Gastroesophageal sphincter (tissue), 4 donors: ENCODE measurements at regions not wholly inside any gene's neighbourhood (a gene's known extent, or its start where the extent isn't known, plus 50 kb on each side); places are given as distances from the start of the nearest gene placed in this dataset.

Experiments used
- ATAC-seq: fragments of 150-250 bp; one replicate; pipeline ENCODE4 v1.9.1; 2016; ENCODE audit warnings: mild to moderate bottlenecking, moderate library complexity
- H3K27ac ChIP-seq, 4 donors: fragments of 200-600 bp; sonication (generic) in 3 of 4; 1 replicate in 3 of 4; 2 replicates in 1 of 4; pipeline ENCODE4 v1.5.1; 2016 to 2019
- H3K27me3 ChIP-seq: fragments of 200-600 bp; sonication (generic); one replicate; pipeline ENCODE4 v1.5.1; 2019
- H3K36me3 ChIP-seq, 2 donors: fragments of 200-600 bp; sonication (generic); one replicate each; pipeline ENCODE4 v1.5.1; 2019; ENCODE audit warnings: control low read depth in 1 of 2
- H3K4me1 ChIP-seq, 3 donors: fragments of 200-600 bp; sonication (generic); 1 replicate in 2 of 3; 2 replicates in 1 of 3; pipeline ENCODE4 v1.5.1; 2016 to 2019; ENCODE audit warnings: control low read depth in 2 of 3
- H3K4me3 ChIP-seq, 2 donors: fragments of 200-600 bp; sonication (generic); one replicate each; pipeline ENCODE4 v1.5.1; 2019; ENCODE audit warnings: mild to moderate bottlenecking in 1 of 2, moderate library complexity in 1 of 2
- H3K9me3 ChIP-seq, 3 donors: fragments of 200-600 bp; sonication (generic); one replicate each; pipeline ENCODE4 v1.5.1; 2017 to 2019; ENCODE audit warnings: control low read depth in 2 of 3
- CTCF ChIP-seq, 4 experiments: fragments of 200-600 bp in 2 of 4; fragments of 450-650 bp in 2 of 4; sonication (generic) in 1 of 4; IDR thresholded peaks; one replicate each; pipeline ENCODE4 v1.5.1; 2017 to 2019; ENCODE audit warnings: antibody characterized with exemption in 4 of 4, mild to moderate bottlenecking in 2 of 4, moderate library complexity in 2 of 4
- EP300 ChIP-seq: sonication (generic); formaldehyde crosslinking; IDR thresholded peaks from one replicate; pipeline ENCODE4 v1.6.1; 2017; ENCODE audit warnings: antibody characterized with exemption, mild to moderate bottlenecking
- POLR2A ChIP-seq, 2 donors: fragments of 450-650 bp; IDR thresholded peaks; one replicate each; pipeline ENCODE4 v1.6.1; 2017; ENCODE audit warnings: antibody characterized with exemption in 2 of 2, mild to moderate bottlenecking in 2 of 2, moderate library complexity in 1 of 2
- POLR2AphosphoS5 ChIP-seq: sonication (generic); formaldehyde crosslinking; IDR thresholded peaks from one replicate; pipeline ENCODE4 v1.6.1; 2017; ENCODE audit warnings: antibody characterized with exemption
- WGBS, 2 donors: methylation state at CpG; one replicate each; pipeline ENCODE4 v1.1.5; 2018; ENCODE audit warnings: low coverage in 1 of 2; 5-methylcytosine and 5-hydroxymethylcytosine counted together

- Histone ChIP-seq H3K27me3 (peaks cover 24% of the 10 kb centered on the region), H3K4me3 (no peak overlapping the region), H3K4me1 (peaks cover 0 to 4% (median 0%) of the 10 kb centered on the region in 3 donors), H3K9me3 (no peaks in the 10 kb centered on the region), H3K36me3 (no peaks in the 10 kb centered on the region), H3K27ac (no peak overlapping the region)
- no peak for ATAC-seq
- WGBS, 2 donors: 84% methylated on average over 6 of the region's 9 CpGs; no CpG with 5 or more reads in 1 of the 2 donors
- TF ChIP-seq CTCF (IDR thresholded peaks at IDR 0.05) (no peak), POLR2AphosphoS5 (no peak), POLR2A (IDR thresholded peaks at IDR 0.05) (no peak), EP300 (no peak)
Observed at GRCh38 chr22:44628835-44629234, 73.2 kb upstream of the PRR5 start.

- ATAC-seq: no peak
- H3K27ac ChIP-seq: no peak overlapping the region
- H3K36me3 ChIP-seq: no peaks in the 10 kb centered on the region
- H3K4me3 ChIP-seq: no peak overlapping the region
- no peaks in the 10 kb centered on the region for H3K9me3 ChIP-seq
- WGBS, 2 donors: 93% methylated on average over 3 of the region's 4 CpGs; no CpG with 5 or more reads in 1 of the 2 donors
- H3K27me3 ChIP-seq: peaks cover 24% of the 10 kb centered on the region
- TF ChIP-seq POLR2AphosphoS5 (no peak), POLR2A (IDR thresholded peaks at IDR 0.05) (no peak), EP300 (no peak), CTCF (IDR thresholded peaks at IDR 0.05) (no peak)
- peaks cover 0 to 4% (median 0%) of the 10 kb centered on the region in 3 donors for H3K4me1 ChIP-seq
Observed at GRCh38 chr22:44628273-44628672, 73.7 kb upstream of the PRR5 start.

GRCh38 chr22:44627521-44628139 is 74.4 kb upstream of the PRR5 start:
- peaks cover 0 to 4% (median 0%) of the 10 kb centered on the region in 3 donors for H3K4me1 ChIP-seq
- no peaks in the 10 kb centered on the region for H3K36me3 ChIP-seq
- peaks cover 24% of the 10 kb centered on the region for H3K27me3 ChIP-seq
- no peak overlapping the region for H3K27ac ChIP-seq
- 56 to 65% methylated on average over 5 to 9 of the region's 19 CpGs for WGBS, 2 donors
- no peaks in the 10 kb centered on the region for H3K9me3 ChIP-seq
- ATAC-seq: no peak
- TF ChIP-seq POLR2A (IDR thresholded peaks at IDR 0.05) (no peak), EP300 (no peak), CTCF (IDR thresholded peaks at IDR 0.05) (no peak), POLR2AphosphoS5 (no peak)
- no peak overlapping the region for H3K4me3 ChIP-seq

GRCh38 chr22:44625981-44626687 is 75.9 kb upstream of the PRR5 start:
- Histone ChIP-seq H3K9me3 (no peaks in the 10 kb centered on the region), H3K36me3 (no peaks in the 10 kb centered on the region), H3K27ac (no peak overlapping the region), H3K4me3 (no peak overlapping the region), H3K27me3 (peaks cover 35% of the 10 kb centered on the region), H3K4me1 (peaks cover 0 to 4% (median 0%) of the 10 kb centered on the region in 3 donors)
- TF ChIP-seq POLR2A (IDR thresholded peaks at IDR 0.05) (no peak), POLR2AphosphoS5 (no peak), EP300 (no peak), CTCF (IDR thresholded peaks at IDR 0.05) (peak in 3 of 4 experiments; percentile 97 to 100 (median 100))
- WGBS, 2 donors: 9 to 37% methylated on average over 2 to 6 of the region's 16 CpGs
- ATAC-seq: peak; percentile 66

- Histone ChIP-seq H3K4me1 (peaks cover 0 to 9% (median 0%) of the 10 kb centered on the region in 3 donors), H3K4me3 (no peak overlapping the region), H3K27ac (no peak overlapping the region), H3K36me3 (no peaks in the 10 kb centered on the region), H3K27me3 (peaks cover 42% of the 10 kb centered on the region), H3K9me3 (no peaks in the 10 kb centered on the region)
- no peak for TF ChIP-seq POLR2AphosphoS5
- no peak for TF ChIP-seq CTCF (IDR thresholded peaks at IDR 0.05)
- no peak for TF ChIP-seq EP300
- no peak for TF ChIP-seq POLR2A (IDR thresholded peaks at IDR 0.05)
- 100% methylated on average over 1 of the region's 7 CpGs; no CpG with 5 or more reads in 1 of the 2 donors for WGBS, 2 donors
- no peak for ATAC-seq
Observed at GRCh38 chr22:44625421-44625760, 76.6 kb upstream of the PRR5 start.
